GM18511 (cell line): ENCODE measurements at regions not wholly inside any gene's neighbourhood (a gene's known extent, or its start where the extent isn't known, plus 50 kb on each side); places are given as distances from the start of the nearest gene placed in this dataset.

Source experiments
- ATAC-seq: cut with Tn5 transposase; IDR thresholded peaks from one replicate; pipeline ENCODE4 v1.9.1; 2021; ENCODE audit warnings: mild to moderate bottlenecking, moderate library complexity; ENCODE audit not compliant: unreplicated experiment

DNA sequence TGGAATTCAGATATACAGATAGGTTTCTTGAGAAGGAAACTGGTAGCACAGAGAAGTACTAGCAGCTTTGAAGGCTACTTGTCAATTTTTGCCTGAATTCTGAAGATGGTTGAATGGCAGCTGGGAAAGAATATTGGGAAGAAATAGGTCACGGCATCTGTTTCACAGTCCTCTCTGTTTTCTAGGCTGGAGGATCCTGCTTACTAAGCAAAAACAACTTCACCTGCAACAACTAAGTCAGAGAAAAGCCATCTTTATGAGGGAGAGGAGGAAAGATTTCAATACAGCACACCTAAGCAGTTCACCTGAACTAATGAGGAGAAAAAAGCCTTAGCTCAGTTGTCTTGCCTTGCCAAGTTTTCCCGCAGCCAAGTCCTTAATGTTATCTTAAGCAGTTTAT, 975.5 kb upstream of the EPHA7 start:
- no peak for ATAC-seq

DNA sequence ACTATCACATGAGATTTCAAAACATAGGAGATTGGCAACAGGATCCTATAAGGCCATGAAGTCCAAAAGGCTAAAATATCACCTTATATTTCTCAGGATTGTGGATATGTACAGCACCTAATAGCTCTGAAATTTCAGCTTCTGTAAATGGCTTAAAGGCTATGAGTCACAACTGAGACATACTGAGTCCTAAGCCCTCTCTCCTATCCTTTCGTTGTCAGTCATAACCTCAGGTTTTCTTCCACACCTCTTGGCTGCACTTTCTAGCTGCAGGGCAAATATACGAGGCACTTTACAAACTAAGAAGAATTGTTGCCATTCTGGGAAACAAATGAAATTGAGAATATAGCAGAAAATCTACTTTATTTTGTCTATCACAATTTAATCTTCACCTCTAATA, 969.9 kb upstream of the EPHA7 start:
- no peak for ATAC-seq

DNA sequence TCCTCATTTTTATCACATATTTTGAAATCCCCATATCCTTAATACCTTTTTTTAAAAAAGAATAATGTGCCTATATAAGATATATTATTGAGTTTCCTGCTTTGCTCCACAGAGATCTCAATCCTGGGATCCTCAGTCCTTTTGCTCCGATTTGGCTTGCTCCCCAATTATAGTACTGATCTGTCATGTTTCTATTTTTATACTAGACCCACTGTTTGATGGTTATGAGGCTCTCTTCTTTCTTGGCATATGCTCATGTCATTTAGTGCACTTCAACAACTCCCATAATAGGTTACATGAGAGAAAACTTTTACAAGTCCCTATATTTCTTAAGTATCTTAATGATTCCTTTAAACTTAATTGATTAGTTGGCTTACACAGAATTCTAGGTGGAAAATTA, 958.5 kb upstream of the EPHA7 start:
- ATAC-seq = no peak

DNA sequence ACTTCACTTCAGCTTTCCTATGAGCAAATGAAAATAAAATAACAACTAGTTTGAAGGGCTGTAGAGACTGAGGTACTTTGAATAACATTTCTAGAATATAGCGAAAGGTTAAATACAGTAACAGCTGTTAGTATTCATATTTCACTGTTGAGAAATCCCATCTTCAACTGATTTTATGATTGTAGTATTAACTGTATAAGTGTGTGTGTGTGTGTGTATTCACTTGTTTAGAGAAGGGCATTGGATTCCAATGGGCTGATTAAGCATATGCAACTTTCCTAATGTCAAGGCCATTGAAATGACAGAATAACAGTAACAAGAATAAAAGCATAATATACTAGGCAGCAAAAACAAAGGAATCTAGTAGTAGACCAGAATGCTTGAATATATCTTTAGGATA, 957.5 kb upstream of the EPHA7 start:
- no peak for ATAC-seq

DNA sequence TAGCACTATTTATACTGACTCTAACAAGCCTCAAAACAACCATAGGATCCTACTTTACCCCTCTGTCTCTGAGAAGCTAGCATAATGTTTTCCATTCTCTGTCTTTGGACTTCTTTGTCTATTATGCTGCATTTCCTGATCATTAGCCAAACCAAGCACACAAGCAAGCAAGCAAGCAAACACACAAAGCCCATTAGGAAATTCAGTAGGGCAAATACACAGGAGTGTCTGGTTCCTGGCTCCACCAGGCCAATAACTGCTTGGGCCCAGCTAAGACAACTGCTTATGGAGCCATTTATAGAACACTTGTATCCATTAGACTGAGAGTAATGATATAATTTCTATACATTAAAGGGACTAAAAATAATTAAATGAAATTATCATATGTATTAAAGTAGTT, 952.9 kb upstream of the EPHA7 start:
- no peak for ATAC-seq

DNA sequence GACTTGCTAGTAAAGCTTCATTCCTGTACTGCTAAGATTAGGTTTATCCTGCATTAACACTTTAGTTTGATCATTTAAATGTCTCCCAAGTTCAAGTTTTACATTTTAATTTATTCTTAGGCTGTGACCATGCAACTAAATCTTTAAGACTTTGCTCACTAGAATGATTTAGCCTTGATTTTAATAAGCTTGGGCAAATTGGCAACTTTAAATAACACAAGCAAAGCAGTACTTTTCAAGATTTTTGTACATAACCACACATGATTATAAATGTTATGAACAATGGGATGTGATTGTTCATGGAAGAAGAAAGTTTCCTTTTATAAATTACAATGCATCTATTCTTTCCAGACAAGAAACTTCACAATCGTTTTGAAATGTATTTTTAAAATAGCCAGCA, 948.0 kb upstream of the EPHA7 start:
- ATAC-seq = no peak

DNA sequence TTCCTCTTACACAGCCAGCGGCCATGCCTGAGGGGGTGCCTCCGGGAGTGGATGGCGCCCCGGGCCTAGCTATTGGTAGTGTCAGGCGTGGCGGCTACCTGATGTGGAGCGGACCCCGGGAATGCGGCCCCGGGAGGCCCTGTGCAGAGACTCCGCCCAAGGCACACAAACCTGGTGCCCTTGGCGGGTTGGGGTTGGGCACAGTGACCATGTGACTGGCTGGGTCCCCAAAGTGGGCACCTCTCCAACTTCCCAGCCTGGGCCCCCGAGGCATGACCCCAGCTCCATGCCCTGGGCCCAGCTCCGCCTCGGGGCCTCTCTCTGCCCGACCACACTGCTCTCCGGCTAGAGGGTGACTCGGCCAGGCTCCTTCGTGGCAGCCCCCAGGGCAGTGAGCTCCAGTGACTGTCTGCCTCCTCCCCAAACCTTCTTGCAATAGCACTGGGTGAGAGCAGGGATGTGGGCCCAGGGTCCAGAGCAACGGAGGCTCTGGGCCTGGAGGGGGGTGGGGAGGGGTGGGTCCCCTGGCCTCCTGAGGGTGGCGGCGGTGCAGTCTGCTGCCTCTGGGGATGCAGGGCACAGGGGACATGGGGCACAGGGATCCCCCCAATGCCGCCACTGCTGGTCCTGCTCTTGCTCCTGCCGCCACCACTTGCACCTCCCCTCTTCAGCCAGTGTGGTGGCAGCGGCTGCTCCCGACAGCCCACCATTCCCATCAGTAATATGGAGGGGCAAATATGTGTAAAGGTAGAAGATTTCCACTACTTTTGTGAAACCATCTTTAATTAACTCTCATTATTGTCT, 942.9 kb upstream of the EPHA7 start:
- no peak for ATAC-seq

DNA sequence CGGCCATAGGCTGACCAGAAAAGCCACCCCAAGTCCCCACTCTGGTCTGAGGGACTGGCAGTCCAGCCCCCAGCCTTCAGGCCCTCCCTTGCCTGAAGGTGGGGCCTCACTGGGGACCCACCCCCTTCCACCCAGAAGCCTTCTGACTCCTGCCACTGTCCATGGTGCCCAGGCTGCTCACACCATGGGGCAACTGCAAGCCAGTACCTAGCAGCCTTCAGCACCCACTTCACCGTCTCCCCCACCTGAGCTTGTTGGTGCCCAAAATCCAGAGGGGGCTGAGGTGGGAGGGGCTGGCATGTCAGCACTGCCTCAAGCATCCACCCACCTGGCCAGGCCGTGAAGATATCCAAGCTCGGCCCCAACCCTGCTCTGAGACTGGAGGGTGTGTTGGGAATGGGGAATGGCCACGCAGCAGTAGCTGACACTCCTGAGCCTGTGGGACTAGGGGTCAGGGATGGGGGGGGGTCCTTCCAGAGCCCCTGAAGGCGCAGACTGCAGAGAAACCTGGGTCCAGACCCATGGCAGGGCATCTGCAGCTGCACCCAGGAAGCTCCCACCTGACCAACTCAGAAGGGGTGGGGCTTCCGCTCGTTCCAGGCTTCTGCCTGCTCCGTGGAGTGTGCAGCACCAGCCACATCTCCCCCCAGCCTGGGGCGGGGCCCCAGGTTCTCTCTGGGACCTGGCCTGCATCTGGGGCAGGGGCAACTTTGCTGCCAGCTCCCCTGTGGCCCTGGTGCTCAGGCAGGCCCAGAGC, 942.1 kb upstream of the EPHA7 start:
- ATAC-seq = no peak

DNA sequence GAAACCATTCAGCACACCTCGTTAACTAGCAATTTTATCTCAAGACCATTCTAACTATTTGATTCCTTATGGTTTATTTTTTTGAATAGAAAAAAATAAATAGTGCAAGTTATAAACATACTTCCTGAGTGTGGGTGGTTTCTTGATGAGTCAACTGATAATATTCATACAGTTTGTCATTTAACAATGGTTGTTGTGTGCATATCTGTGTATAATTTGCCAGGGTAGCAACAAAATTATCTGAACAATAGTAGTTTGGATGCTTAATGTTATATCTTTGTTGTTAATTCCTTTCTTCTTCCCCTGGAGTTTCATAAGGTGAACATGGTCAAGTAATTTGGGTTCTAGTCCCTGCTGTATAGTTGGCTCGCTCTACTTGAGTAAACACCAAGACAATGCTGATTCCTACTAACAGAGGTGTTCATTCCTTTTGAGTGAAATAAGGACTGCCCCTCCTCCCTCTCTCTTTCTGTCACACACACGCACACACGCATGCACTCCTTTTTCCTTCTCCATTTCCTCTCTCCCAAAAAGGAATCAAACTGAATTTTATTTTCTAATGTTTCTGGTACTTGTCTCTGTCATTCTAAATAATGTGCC, 938.1 kb upstream of the EPHA7 start:
- no peak for ATAC-seq

DNA sequence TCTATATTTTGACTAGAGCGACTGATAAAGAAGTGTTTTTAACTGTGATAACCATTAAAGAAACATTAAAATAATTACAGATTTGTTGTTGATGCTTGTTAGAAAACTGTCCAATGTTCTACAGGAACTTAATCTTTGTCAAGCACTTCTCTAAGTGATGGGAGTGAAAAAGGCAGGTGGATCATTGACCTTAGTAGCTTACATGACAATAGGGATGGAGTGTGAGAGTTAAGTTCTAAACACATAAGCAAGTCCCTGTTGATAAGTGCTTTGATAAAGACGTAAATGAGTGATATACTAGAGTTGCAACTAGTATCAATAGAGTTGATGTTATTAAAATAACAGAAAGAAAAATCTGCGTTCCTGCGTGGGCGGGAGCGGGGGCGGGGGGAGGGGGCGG, 931.5 kb upstream of the EPHA7 start:
- no peak for ATAC-seq

DNA sequence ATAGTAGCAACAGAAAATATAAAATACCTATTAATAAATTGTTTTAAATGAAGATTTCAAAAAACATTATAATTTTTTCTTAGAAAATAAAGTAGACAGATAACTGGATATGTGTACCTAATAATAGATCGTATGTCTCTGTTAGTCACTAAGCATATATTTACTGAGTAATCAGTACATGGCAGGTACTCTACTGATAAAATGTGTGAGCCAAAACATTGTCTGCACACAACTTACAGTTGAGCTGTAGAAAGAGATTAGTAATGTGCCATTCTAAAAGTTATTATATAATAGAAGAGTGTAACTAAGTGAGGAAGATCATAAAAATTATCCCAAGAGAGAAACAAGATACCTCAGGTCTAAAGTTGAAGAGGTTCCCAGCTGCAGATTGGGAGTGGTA, 929.9 kb upstream of the EPHA7 start:
- ATAC-seq = no peak

DNA sequence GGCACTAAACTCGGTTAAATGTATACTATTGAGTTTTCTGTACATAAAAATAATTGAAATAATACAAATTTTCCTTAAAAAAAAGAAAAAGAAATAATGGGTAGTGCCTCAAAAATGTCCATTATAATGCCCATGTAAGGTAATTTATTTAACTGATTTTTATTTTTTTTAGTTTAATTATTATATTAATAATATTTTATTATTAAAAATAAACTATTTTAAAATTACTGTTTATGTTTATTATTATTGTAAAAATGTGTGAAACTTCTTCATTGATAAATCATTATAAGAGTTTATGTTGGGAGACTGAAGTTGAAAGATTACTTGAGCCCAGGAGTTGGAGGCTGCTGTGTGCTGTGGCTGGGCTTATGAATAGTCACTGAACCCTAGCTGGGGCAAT, 925.5 kb upstream of the EPHA7 start:
- ATAC-seq = no peak

DNA sequence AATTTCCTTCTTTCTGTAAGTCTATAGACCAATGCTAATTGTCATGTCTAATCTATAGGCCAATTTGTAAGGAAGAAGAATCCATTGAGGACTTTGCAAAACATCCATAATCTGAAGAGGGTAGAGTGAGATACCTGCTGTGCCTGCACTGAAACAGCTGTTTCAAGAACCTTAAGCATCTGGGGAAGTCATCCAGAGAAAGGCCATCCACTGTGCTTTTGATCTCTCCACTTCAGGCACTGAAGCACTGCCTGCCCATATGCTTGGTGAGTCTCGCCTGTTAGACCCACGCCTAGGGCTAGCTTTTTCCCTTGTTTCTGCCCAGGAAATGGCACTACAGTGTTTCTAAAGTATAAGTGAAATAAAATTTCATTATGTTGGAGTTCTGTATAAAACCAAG, 921.8 kb upstream of the EPHA7 start:
- no peak for ATAC-seq

DNA sequence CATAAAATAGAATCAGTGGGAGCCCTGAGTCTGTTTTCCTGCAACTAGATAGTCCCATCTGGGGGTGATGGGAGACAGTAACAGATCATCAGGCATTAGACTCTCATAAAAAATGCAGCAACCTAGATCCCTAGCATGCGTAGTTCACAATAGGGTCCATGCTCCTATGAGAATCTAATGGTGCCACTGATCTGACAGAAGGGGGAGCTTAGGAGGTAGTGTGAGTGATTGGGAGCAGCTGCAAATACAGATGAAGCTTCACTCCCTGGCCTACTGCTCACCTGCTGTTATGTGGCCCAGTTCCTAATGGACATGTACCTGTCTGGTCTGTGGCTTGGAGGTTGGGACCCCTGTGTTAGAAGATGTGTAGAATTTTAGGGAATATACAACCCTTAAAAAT, 904.5 kb upstream of the EPHA7 start:
- no peak for ATAC-seq

DNA sequence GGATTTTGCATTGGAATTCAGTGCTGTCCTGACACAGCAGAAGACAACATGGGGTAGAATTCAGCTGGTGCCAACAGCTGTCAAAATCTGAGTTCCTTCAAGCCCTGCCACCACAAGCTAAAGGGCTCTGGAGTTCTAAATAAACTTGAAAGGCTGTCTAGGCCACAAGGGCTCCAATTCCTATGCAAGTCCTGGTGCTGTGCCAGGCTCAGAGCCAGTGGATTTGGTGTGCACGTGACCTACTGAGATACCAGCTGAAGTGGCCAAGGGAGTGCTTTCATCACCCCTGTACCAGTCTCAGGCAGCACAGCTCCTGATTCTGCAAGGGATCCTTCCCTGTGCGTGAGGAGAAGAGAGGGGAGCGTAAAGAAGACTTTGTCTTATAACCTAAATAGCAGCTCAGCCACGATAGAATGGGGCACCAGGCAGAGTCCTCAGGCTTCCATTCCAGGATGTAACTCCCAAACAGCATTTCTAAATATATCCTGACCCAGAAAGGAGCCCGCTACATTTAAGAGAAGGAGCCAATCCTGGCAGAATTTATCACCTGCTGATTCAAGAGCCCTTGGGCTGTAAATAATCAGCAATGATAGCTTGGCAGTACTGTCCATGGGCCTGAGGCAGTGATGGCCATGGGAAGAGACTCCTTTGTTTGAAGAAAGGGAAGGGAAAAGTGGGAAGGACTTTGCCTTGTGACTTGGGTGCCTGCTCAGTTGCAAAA, 881.2 kb upstream of the EPHA7 start:
- ATAC-seq = no peak

DNA sequence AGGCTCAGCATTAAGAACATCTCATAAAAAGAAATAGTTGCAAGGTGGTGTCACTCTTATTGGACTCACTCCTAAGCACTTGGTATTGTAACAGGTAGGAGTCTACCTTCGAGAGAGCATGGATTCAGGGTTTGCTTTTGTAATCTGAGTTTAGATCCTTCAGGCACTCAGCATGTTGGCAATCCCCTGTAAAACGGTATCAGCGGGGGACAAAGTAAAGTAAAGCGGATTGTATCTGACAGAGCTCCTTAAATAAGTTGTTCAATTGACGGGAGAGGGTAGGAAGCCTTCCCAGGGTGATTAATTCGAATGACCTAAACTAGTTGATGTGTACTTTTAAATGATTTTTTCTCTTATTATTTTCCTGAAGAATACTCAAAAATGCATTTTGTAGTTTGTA, 869.8 kb upstream of the EPHA7 start:
- ATAC-seq = no peak

DNA sequence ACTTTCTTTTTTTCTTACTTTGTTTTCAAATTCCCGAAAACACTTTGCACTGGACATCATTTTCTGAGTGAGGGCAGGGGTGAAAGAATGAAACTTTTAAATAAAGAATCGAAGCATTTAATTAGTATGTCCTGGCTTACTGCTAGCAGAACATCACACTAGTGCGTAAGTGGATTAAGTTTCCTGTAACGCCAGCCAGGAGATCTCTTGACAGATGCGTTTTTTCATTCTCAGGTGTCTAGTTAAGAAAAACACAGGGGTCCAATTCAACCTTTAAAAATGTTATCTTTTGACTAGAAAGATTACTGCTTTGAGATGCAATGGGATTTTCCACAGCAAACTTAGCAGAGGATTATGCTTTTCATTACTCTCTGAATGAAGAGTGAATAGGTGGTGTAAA, 858.8 kb upstream of the EPHA7 start:
- ATAC-seq = no peak

DNA sequence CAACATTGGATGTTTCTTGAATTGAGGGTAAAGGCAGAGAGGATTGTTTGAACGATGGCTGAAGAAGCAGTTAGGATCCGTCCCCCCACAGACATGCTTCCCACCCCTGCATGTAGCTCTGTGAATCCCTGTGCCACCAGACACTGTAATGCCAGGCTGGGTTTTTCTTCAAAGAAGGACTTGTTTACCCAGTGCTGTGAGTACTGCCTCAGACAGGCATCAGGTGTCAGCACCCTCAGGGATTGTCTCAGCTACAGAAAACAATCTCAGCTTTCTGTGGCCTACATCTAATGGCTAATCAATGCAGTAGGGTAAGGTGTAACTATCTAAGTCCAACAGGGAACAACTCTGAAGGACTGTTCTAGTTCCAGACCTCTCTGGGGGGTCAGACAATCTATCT, 853.0 kb upstream of the EPHA7 start:
- ATAC-seq = no peak

DNA sequence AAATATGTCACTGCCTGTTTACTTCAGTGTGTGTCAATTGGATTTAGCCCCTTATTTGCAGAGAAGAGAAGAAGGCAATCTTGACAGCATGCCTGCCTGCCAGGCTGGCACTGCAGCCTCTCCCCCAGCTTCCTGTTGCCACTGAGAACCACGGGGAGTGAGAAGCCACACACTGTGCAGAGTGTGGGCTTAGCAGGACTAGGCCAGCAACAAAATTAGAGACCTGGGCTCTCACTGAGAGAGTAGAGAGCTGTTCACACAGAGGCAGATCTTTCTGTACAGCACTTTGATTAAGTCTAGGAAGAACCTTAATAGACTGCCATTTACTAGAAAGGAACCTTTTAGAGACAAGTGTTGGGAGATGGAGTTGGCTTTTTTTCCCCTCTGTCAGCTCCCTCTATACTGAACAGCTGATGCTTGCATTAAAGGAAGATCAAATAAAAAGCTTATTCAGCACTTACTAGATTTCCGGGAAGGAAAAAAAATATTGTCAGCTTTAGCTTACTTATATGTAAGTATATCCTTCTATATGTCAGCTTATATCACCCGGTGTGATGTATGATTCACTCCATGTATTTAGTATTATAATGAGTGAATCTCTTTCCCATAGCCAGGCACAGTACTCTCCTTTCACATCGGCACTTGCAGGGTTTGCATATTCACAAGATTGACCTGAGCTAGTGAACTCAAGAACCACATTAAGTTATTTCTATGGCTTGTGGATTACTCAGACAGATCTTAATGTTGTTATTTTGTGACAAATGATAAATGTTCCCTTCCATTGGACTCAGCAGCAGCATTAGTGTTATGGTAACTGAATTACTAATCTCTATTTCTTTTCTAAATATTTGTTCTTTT, 851.0 kb upstream of the EPHA7 start:
- ATAC-seq = no peak

DNA sequence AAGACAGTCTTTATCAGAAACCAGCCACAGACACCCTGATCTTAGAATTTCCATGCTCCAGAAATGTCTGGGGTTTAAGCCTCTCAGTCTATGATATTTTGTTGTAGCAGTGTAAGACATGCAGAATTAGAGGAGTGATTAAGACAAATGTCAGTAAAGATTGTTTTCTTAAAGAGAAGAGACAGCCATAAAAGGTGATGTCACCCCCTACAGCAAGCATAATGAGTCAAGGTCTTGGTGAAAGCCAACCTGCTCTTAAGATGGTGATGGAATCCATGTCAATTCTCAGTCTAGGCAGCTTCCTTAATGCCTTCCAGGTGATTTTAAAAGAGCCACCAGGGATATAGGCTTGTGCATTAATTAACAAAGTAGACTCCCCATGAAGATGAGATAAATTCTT, 849.9 kb upstream of the EPHA7 start:
- no peak for ATAC-seq

DNA sequence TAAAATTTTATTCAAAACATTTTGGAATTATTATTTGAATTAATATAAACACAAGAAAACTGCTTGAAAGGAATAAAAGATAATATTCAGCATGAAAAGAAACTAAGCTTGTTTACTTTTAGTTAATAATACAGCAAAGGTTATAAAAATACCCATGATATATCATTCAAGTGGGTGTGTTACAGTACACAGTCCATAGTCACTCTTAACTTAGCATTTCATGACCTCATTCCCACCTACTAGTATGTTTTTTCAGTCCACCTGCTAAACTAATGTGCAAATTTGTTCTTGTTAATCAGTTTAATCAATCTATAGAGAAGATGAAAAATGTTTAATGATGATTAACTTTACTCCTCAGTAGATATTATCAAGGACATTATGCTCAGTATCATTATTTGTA, 841.4 kb upstream of the EPHA7 start:
- ATAC-seq = no peak
